ENCODE measurements at regions not wholly inside any gene's neighbourhood (a gene's known extent, or its start where the extent isn't known, plus 50 kb on each side); places are given as distances from the start of the nearest gene placed in this dataset.

DNA sequence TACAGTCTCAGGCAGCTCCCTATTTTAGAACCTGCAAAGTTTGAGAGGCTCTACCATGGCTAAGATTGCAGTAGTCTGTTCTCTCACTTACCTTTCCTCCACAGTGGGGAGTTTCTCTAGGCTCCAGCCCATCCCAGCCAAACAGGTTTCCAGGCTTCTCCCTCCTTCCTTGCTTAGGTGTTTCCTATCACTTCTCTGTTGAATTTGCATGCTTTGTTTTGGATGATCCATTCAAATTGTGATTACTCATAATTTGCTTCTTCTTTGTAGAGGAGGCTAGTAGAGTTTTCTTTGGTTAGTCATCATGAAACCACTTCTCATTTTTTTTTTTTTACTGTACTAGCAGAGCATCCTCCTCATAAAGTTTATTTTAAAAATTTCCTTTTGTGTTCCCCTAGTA is 1242.2 kb upstream of the MIR17HG start:
- no peaks in the 10 kb centered on the region for H4K20me1 ChIP-seq (replicated peaks; ENCODE audit: insufficient read depth)
- TF ChIP-seq NANOG (IDR thresholded peaks at IDR 0.05; ENCODE audit: borderline replicate concordance) (no peak), CREB1 (CRISPR knock-in tag; IDR thresholded peaks at IDR 0.05; ENCODE audit: low read depth) (no peak), EZH2phosphoT487 (IDR thresholded peaks at IDR 0.05; ENCODE audit: unreplicated experiment) (no peak)
- no peak overlapping the region for H3K4me3 Mint-ChIP-seq
- no peak for DNase-seq (ENCODE audit: low spot score)
- no peak overlapping the region for H3K4me2 ChIP-seq
- no peak overlapping the region for H3K27ac Mint-ChIP-seq
- H3K27ac ChIP-seq (ENCODE audit: low read depth), result no peak overlapping the region
- peaks cover 19% of the 10 kb centered on the region; the same call in 1 of the 2 replicates for H3K9me2 ChIP-seq (ENCODE audit: insufficient read depth)
- H3K27me3 ChIP-seq (ENCODE audit: insufficient read depth), result no peaks in the 10 kb centered on the region
- H3K4me1 ChIP-seq (ENCODE audit: insufficient read depth), result peaks cover 11% of the 10 kb centered on the region
- peaks cover 11% of the 10 kb centered on the region; the same call in 2 of the 3 replicates for H3K36me3 Mint-ChIP-seq (ENCODE audit: low read depth)
- H3K36me3 ChIP-seq (ENCODE audit: insufficient read depth), result no peaks in the 10 kb centered on the region
- ATAC-seq, result no peak
- H3K27me3 Mint-ChIP-seq (ENCODE audit: insufficient read depth, low read depth, poor library complexity), result peaks cover 2% of the 10 kb centered on the region
- H3K9me3 Mint-ChIP-seq, result peaks cover 4% of the 10 kb centered on the region; the same call in 2 of the 3 replicates
- no peak overlapping the region; the same call in 1 of the 2 replicates for H2AFZ ChIP-seq
- no peak overlapping the region for H3K4me3 ChIP-seq
- H3K79me2 ChIP-seq (replicated peaks; ENCODE audit: insufficient read depth), result no peaks in the 10 kb centered on the region
- no peaks in the 10 kb centered on the region for H3F3A ChIP-seq (replicated peaks; ENCODE audit: low read depth)
- H3K4me1 Mint-ChIP-seq, result peaks cover 13% of the 10 kb centered on the region

DNA sequence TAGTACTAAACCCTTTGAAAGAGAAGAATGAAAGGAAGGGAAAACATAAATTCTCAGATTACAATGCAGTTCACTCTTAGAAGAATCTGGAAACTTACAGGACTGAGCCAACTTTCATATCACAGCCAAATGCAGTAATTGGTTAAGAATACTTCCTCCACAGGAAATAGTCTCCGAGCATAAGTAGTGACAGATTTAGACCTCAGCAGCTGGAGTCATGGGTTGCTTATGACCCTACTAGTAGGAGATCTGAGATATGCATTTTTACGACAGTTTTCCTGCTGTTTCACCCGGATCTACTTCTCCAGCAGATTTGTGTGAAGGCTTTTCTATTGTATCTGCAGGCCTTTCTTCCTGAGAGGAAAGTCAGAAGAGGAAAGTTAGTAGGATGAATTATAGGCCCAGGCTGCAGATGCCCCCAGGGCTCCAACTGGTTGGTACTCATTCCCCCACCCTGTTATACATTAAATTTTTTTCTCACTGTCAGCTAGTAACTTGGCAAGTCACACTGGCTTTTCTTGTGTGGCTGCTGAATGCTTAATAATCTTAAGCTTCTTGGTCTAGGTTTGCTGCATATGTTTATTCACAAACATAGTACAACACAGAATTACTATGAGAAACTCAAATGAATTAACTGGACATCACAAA is 1241.5 kb upstream of the MIR17HG start:
- Histone ChIP-seq H3K36me3 (ENCODE audit: insufficient read depth) (no peaks in the 10 kb centered on the region), H3K27me3 (ENCODE audit: insufficient read depth) (no peaks in the 10 kb centered on the region), H3K4me3 (no peak overlapping the region), H3K4me2 (no peak overlapping the region), H4K20me1 (replicated peaks; ENCODE audit: insufficient read depth) (no peaks in the 10 kb centered on the region), H2AFZ (peak overlapping the region; percentile 18; the same call in 1 of the 2 replicates), H3F3A (replicated peaks; ENCODE audit: low read depth) (no peaks in the 10 kb centered on the region), H3K79me2 (replicated peaks; ENCODE audit: insufficient read depth) (no peaks in the 10 kb centered on the region), H3K9me2 (ENCODE audit: insufficient read depth) (peaks cover 19% of the 10 kb centered on the region; the same call in 1 of the 2 replicates), H3K27ac (ENCODE audit: low read depth) (no peak overlapping the region), H3K4me1 (ENCODE audit: insufficient read depth) (peaks cover 11% of the 10 kb centered on the region)
- no peak for TF ChIP-seq JUNB (IDR thresholded peaks at IDR 0.05; ENCODE audit: unreplicated experiment)
- DNase-seq (ENCODE audit: low spot score), result no peak
- H3K4me3 Mint-ChIP-seq, result no peak overlapping the region
- peaks cover 13% of the 10 kb centered on the region for H3K4me1 Mint-ChIP-seq
- no peak overlapping the region for H3K27ac Mint-ChIP-seq
- H3K9me3 Mint-ChIP-seq, result peaks cover 4% of the 10 kb centered on the region; the same call in 2 of the 3 replicates
- ATAC-seq, result no peak
- H3K27me3 Mint-ChIP-seq (ENCODE audit: insufficient read depth, low read depth, poor library complexity), result peaks cover 2% of the 10 kb centered on the region
- H3K36me3 Mint-ChIP-seq (ENCODE audit: low read depth), result peaks cover 11% of the 10 kb centered on the region; the same call in 2 of the 3 replicates

DNA sequence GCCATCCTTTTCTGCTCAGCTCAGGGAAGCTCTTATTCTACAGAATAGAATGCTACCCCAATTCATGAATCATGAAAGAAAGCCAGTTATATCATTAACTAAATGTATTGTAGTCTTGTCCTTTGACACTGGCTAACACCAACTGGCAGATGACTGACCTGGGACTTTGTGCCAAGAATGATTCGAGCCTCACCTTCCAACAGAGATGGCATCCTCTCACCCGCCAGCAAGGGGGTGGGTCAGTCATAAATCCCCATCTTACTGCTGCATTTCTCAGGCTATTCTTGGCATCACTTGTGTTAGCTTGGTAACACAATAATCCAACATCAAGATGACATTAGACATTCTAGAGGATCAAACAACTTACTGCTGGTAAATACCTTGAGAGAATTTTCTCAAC is 1239.8 kb upstream of the MIR17HG start:
- Mint-ChIP-seq H3K27me3 (ENCODE audit: insufficient read depth, low read depth, poor library complexity) (peaks cover 2% of the 10 kb centered on the region), H3K4me3 (no peak overlapping the region), H3K9me3 (peaks cover 4% of the 10 kb centered on the region; the same call in 2 of the 3 replicates), H3K27ac (no peak overlapping the region), H3K36me3 (ENCODE audit: low read depth) (peaks cover 11% of the 10 kb centered on the region; the same call in 2 of the 3 replicates), H3K4me1 (peaks cover 13% of the 10 kb centered on the region)
- no peaks in the 10 kb centered on the region for H3K36me3 ChIP-seq (ENCODE audit: insufficient read depth)
- no peaks in the 10 kb centered on the region for H3F3A ChIP-seq (replicated peaks; ENCODE audit: low read depth)
- no peak for DNase-seq (ENCODE audit: low spot score)
- H3K79me2 ChIP-seq (replicated peaks; ENCODE audit: insufficient read depth), result no peaks in the 10 kb centered on the region
- ATAC-seq, result no peak
- no peak overlapping the region for H2AFZ ChIP-seq
- peaks cover 11% of the 10 kb centered on the region for H3K4me1 ChIP-seq (ENCODE audit: insufficient read depth)
- H3K9me2 ChIP-seq (ENCODE audit: insufficient read depth), result 0 out of 2 replicates have a peak, but pooled peaks cover 16% of the 10 kb centered on the region
- H3K4me2 ChIP-seq, result no peak overlapping the region
- TF ChIP-seq NANOG (IDR thresholded peaks at IDR 0.05; ENCODE audit: borderline replicate concordance) (no peak), JUNB (IDR thresholded peaks at IDR 0.05; ENCODE audit: unreplicated experiment) (no peak), EZH2 (IDR thresholded peaks at IDR 0.05; ENCODE audit: low read depth, unreplicated experiment) (no peak), STAT1 (IDR thresholded peaks at IDR 0.05; ENCODE audit: unreplicated experiment) (no peak)
- H3K27ac ChIP-seq (ENCODE audit: low read depth), result no peak overlapping the region
- no peak overlapping the region for H3K4me3 ChIP-seq
- H4K20me1 ChIP-seq (replicated peaks; ENCODE audit: insufficient read depth), result no peaks in the 10 kb centered on the region
- H3K27me3 ChIP-seq (ENCODE audit: insufficient read depth), result no peaks in the 10 kb centered on the region

All from GM23338 (cell line).